Astrocyte (in vitro differentiated cells and primary cell): ENCODE measurements at regions not wholly inside any gene's neighbourhood (a gene's known extent, or its start where the extent isn't known, plus 50 kb on each side); places are given as distances from the start of the nearest gene placed in this dataset.

Source experiments
- DNase-seq: peaks from one replicate; pipeline ENCODE4 v3.0.0-alpha.2; 2010; ENCODE audit warnings: low read depth
- FAIRE-seq: peaks from 2 replicates; lab custom pipeline; 2011; peaks lifted over from hg19 to GRCh38; lab: Jason Lieb, UNC
- H2AFZ ChIP-seq: 2 replicates; pipeline ENCODE4 v1.6.0; 2012; ENCODE audit warnings: low read depth, low read length, inconsistent platforms
- H3K27ac ChIP-seq: 2 replicates; pipeline ENCODE4 v1.5.1; 2011; ENCODE audit warnings: low read depth, low read length, inconsistent platforms
- H3K27me3 ChIP-seq: 2 replicates; pipeline ENCODE4 v1.6.0; 2011; ENCODE audit warnings: low read length, inconsistent platforms; ENCODE audit not compliant: insufficient read depth
- H3K36me3 ChIP-seq: 2 replicates; pipeline ENCODE4 v1.5.1; 2011; ENCODE audit warnings: low read length, inconsistent platforms; ENCODE audit not compliant: insufficient read depth
- H3K4me1 ChIP-seq: 2 replicates; pipeline ENCODE4 v1.5.1; 2011; ENCODE audit warnings: low read length, inconsistent platforms; ENCODE audit not compliant: insufficient read depth
- H3K4me2 ChIP-seq: 2 replicates; pipeline ENCODE4 v1.6.0; 2012; ENCODE audit warnings: low read length, inconsistent platforms
- H3K4me3 ChIP-seq: 2 replicates; pipeline ENCODE4 v1.5.1; 2011; ENCODE audit warnings: low read depth, mild to moderate bottlenecking, low read length, inconsistent platforms; ENCODE audit not compliant: insufficient read depth
- H3K79me2 ChIP-seq: 2 replicates; pipeline ENCODE4 v1.6.0; 2012; ENCODE audit warnings: mild to moderate bottlenecking, low read length, inconsistent platforms; ENCODE audit not compliant: insufficient read depth
- H3K9ac ChIP-seq: 2 replicates; pipeline ENCODE4 v1.6.0; 2012; ENCODE audit warnings: mild to moderate bottlenecking, low read length, inconsistent platforms
- H3K9me3 ChIP-seq: 2 replicates; pipeline ENCODE4 v1.5.1; 2012; ENCODE audit warnings: low read depth, mild to moderate bottlenecking, low read length, inconsistent platforms; ENCODE audit not compliant: insufficient read depth
- H4K20me1 ChIP-seq: 2 replicates; pipeline ENCODE4 v1.6.0; 2012; ENCODE audit warnings: low read length, inconsistent platforms; ENCODE audit not compliant: insufficient read depth
- H3K27ac Mint-ChIP-seq: one replicate; pipeline ENCODE4 v1.8.0; 2021; ENCODE audit warnings: mild to moderate bottlenecking, mixed read lengths; ENCODE audit not compliant: unreplicated experiment
- H3K27me3 Mint-ChIP-seq: one replicate; pipeline ENCODE4 v1.8.0; 2021; ENCODE audit warnings: low read depth, mixed read lengths; ENCODE audit not compliant: unreplicated experiment
- H3K36me3 Mint-ChIP-seq: one replicate; pipeline ENCODE4 v1.8.0; 2021; ENCODE audit warnings: low read depth, mixed read lengths; ENCODE audit not compliant: unreplicated experiment
- H3K4me1 Mint-ChIP-seq: one replicate; pipeline ENCODE4 v1.8.0; 2021; ENCODE audit warnings: low read depth, mixed read lengths; ENCODE audit not compliant: unreplicated experiment
- H3K4me3 Mint-ChIP-seq: one replicate; pipeline ENCODE4 v1.8.0; 2021; ENCODE audit warnings: mild to moderate bottlenecking, moderate library complexity, mixed read lengths; ENCODE audit not compliant: unreplicated experiment
- H3K9me3 Mint-ChIP-seq: one replicate; pipeline ENCODE4 v1.8.0; 2021; ENCODE audit warnings: mild to moderate bottlenecking, mixed read lengths; ENCODE audit not compliant: unreplicated experiment
- EZH2 ChIP-seq: IDR thresholded peaks from 2 replicates; pipeline ENCODE4 v1.6.1; 2012; ENCODE audit warnings: mild to moderate bottlenecking, low read length, inconsistent platforms; ENCODE audit not compliant: insufficient read depth
- TF ChIP-seq, protein P1 (sequence below): IDR thresholded peaks from 2 replicates; pipeline ENCODE4 v1.5.1; 2011; ENCODE audit warnings: low read depth, mild to moderate bottlenecking, inconsistent platforms, low read length, moderate library complexity; ENCODE audit not compliant: insufficient read depth

DNA sequence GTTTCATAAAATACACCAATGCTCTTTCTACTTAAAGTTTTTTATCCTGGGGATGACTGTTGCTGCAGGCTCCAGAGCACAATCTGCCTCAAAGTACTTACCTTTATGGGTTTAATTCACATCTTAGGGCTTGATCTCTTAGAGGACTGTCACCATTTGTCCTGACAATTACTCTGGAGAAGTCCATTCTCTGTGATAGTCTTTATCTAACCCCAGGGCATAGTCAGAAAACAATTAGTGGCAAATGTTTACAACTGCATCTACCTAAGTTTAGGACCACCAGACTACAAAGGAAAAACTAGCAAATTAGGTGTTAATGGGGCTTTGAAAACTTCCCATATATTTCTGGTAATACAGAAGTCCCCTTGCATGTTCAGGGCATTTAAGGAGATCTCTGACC lies 973.5 kb downstream of the JRKL start:
- no peak overlapping the region for H3K4me3 ChIP-seq
- no peaks in the 10 kb centered on the region for H3K36me3 ChIP-seq
- DNase-seq, result no peak
- no peaks in the 10 kb centered on the region for H3K9me3 ChIP-seq
- Mint-ChIP-seq H3K4me1 (peaks cover 26% of the 10 kb centered on the region), H3K36me3 (peaks cover 2% of the 10 kb centered on the region), H3K9me3 (peaks cover 6% of the 10 kb centered on the region), H3K27me3 (no peaks in the 10 kb centered on the region), H3K4me3 (no peak overlapping the region), H3K27ac (no peak overlapping the region)
- no peak for TF ChIP-seq EZH2
- TF ChIP-seq, protein P1, sequence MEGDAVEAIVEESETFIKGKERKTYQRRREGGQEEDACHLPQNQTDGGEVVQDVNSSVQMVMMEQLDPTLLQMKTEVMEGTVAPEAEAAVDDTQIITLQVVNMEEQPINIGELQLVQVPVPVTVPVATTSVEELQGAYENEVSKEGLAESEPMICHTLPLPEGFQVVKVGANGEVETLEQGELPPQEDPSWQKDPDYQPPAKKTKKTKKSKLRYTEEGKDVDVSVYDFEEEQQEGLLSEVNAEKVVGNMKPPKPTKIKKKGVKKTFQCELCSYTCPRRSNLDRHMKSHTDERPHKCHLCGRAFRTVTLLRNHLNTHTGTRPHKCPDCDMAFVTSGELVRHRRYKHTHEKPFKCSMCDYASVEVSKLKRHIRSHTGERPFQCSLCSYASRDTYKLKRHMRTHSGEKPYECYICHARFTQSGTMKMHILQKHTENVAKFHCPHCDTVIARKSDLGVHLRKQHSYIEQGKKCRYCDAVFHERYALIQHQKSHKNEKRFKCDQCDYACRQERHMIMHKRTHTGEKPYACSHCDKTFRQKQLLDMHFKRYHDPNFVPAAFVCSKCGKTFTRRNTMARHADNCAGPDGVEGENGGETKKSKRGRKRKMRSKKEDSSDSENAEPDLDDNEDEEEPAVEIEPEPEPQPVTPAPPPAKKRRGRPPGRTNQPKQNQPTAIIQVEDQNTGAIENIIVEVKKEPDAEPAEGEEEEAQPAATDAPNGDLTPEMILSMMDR, result no peak
- no peaks in the 10 kb centered on the region for H3K79me2 ChIP-seq
- H3K4me2 ChIP-seq, result peak overlapping the region; percentile 63
- H2AFZ ChIP-seq, result no peak overlapping the region
- no peak overlapping the region for H3K9ac ChIP-seq
- no peak overlapping the region for H3K27ac ChIP-seq
- H3K27me3 ChIP-seq, result no peaks in the 10 kb centered on the region
- FAIRE-seq, result no peak
- H3K4me1 ChIP-seq, result peaks cover 17% of the 10 kb centered on the region
- H4K20me1 ChIP-seq, result no peaks in the 10 kb centered on the region

DNA sequence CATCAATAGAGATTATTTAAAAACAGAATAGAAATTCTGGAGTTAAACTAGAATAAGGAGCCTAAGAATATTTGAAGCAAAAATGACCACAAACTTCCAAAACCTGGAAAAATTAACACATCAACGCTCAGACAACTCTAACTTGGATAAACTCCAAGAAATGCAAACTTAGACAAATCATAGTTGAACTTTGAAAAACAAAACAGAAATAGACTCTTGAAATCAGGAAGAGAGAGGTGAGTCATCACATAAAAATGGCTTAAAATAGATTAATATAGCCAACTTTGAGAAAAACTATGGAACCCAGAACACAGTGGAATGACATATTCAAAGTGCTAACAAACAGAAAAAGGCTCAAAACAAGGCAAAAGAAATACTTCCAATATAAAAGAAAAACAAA lies 974.2 kb downstream of the JRKL start:
- Histone ChIP-seq H3K27me3 (no peaks in the 10 kb centered on the region), H2AFZ (no peak overlapping the region), H3K27ac (no peak overlapping the region), H3K4me3 (no peak overlapping the region), H3K79me2 (no peaks in the 10 kb centered on the region), H3K9ac (no peak overlapping the region), H3K4me1 (peaks cover 17% of the 10 kb centered on the region), H3K4me2 (peak overlapping the region; percentile 63), H3K36me3 (no peaks in the 10 kb centered on the region), H4K20me1 (no peaks in the 10 kb centered on the region), H3K9me3 (no peaks in the 10 kb centered on the region)
- peak; percentile 49 for DNase-seq
- H3K4me1 Mint-ChIP-seq, result peaks cover 26% of the 10 kb centered on the region
- peaks cover 2% of the 10 kb centered on the region for H3K36me3 Mint-ChIP-seq
- TF ChIP-seq, protein P1, result no peak
- no peak for TF ChIP-seq EZH2
- FAIRE-seq, result no peak
- no peak overlapping the region for H3K4me3 Mint-ChIP-seq
- peaks cover 11% of the 10 kb centered on the region for H3K9me3 Mint-ChIP-seq
- peak overlapping the region; percentile 77 for H3K27ac Mint-ChIP-seq
- H3K27me3 Mint-ChIP-seq, result no peaks in the 10 kb centered on the region

DNA sequence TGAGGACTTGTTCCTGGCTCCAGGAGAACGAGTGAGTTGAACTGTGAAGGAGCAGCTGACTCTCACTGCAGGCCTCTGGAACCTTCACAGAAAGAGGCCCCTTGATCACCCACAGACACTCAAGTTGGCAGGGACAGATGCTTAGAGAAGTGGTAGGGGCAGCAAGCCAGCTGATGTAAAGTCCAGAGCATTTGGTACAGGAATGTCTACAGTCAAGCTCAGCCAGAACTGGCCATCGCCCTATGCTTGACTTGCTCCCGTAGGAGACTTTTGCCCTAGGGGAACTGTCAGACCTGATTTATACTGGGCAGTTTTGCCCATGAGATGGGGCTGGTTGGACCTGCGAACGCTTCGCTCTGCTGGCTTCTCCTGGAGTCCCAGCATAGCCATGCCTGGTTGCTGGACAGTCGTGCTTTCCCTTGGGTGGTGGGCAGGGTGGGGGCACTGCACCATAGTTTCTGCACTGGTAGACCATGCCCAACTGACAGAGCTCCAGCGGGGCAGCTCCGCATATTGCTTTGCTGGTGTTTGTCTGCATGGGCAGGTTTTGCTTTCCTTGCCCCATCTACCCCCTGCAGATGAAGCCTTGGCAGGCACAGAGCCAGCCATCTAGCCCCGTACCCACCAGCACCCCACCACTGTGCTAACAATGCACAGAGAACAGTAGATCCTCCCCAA lies 977.7 kb downstream of the JRKL start:
- DNase-seq, result no peak
- FAIRE-seq, result no peak
- TF ChIP-seq, protein P1, result no peak
- TF ChIP-seq EZH2, result no peak
- Mint-ChIP-seq H3K4me1 (peaks cover 16% of the 10 kb centered on the region), H3K27ac (no peak overlapping the region), H3K4me3 (no peak overlapping the region), H3K36me3 (peaks cover 2% of the 10 kb centered on the region), H3K27me3 (no peaks in the 10 kb centered on the region), H3K9me3 (peaks cover 19% of the 10 kb centered on the region)
- peaks cover 10% of the 10 kb centered on the region for H3K4me1 ChIP-seq
- H3K4me3 ChIP-seq, result no peak overlapping the region
- H3K27me3 ChIP-seq, result no peaks in the 10 kb centered on the region
- no peak overlapping the region for H3K9ac ChIP-seq
- no peak overlapping the region for H3K27ac ChIP-seq
- H3K4me2 ChIP-seq, result no peak overlapping the region
- H3K36me3 ChIP-seq, result no peaks in the 10 kb centered on the region
- H4K20me1 ChIP-seq, result no peaks in the 10 kb centered on the region
- no peaks in the 10 kb centered on the region for H3K9me3 ChIP-seq
- no peak overlapping the region for H2AFZ ChIP-seq
- H3K79me2 ChIP-seq, result no peaks in the 10 kb centered on the region
